Endothelial cell of umbilical vein (primary cell): ENCODE measurements at regions not wholly inside any gene's neighbourhood (a gene's known extent, or its start where the extent isn't known, plus 50 kb on each side); places are given as distances from the start of the nearest gene placed in this dataset. TPM values are rescaled to one million over a fixed set of nuclear protein-coding genes. Genes with fewer than 3 reads are reported as not detected.

Experiments used
- BruUV-seq: library from RNA; stranded (reverse); fragments of 400-500 nt; replicated peaks from 2 replicates; lab custom pipeline; 2021; lab: Mats Ljungman, UMichigan
- CTCF ChIA-PET: fragments of 300-600, 350-600 bp; sonication (Branson Sonifier 250); formaldehyde crosslinking; loops from one replicate; lab custom pipeline; 2021; ENCODE audit warnings: antibody characterized with exemption, inconsistent platforms; lab: Charles Lee
- POLR2A ChIA-PET: fragments of 300-600, 350-600 bp; sonication (Branson Sonifier 250); formaldehyde crosslinking; loops from one replicate; lab custom pipeline; 2021; ENCODE audit warnings: antibody characterized with exemption, inconsistent platforms; lab: Charles Lee
- DNase-seq: peaks from one replicate; pipeline ENCODE4 v3.0.0-alpha.2; 2011; ENCODE audit warnings: low read depth, low spot score
- FAIRE-seq: peaks from 2 replicates; lab custom pipeline; 2011; peaks lifted over from hg19 to GRCh38; lab: Jason Lieb, UNC
- H2AFZ ChIP-seq: 2 replicates; pipeline ENCODE4 v1.6.0; 2012; ENCODE audit warnings: low read depth, low read length, control low read depth, inconsistent platforms
- H3K27ac ChIP-seq: 2 replicates; pipeline ENCODE4 v1.5.1; 2011; ENCODE audit warnings: low read depth, mild to moderate bottlenecking, control low read depth, low read length, moderate library complexity; ENCODE audit not compliant: insufficient read depth
- H3K27me3 ChIP-seq, 2 experiments: 2 replicates each; pipeline versions ENCODE4 v1.6.0 to v1.6.1; 2011; ENCODE audit warnings: low read length in 2 of 2, mixed read lengths in 1 of 2; ENCODE audit not compliant: control insufficient read depth in 2 of 2, insufficient read depth in 2 of 2
- H3K36me3 ChIP-seq, 2 experiments: 2 replicates in 1 of 2; 3 replicates in 1 of 2; pipeline ENCODE4 v1.5.1; 2011; ENCODE audit warnings: low read length in 2 of 2, mild to moderate bottlenecking in 1 of 2, moderate library complexity in 1 of 2; ENCODE audit not compliant: control insufficient read depth in 2 of 2, insufficient read depth in 2 of 2; ENCODE audit errors: extremely low read depth in 1 of 2
- H3K4me1 ChIP-seq: 3 replicates; pipeline ENCODE4 v1.5.1; 2011; ENCODE audit warnings: mild to moderate bottlenecking, low read length; ENCODE audit not compliant: control insufficient read depth, insufficient read depth; ENCODE audit errors: extremely low read depth
- H3K4me2 ChIP-seq: 2 replicates; pipeline ENCODE4 v1.6.1; 2011; ENCODE audit warnings: low read length, control low read depth, mixed read lengths; ENCODE audit not compliant: insufficient read depth
- H3K4me3 ChIP-seq, 3 experiments: fragments of 200-600 bp in 1 of 3; sonication (generic), shearing (Covaris generic) in 1 of 3; replicated peaks in 1 of 3; 2 replicates each; pipeline ENCODE4 v1.5.1; 2011 to 2016; ENCODE audit warnings: control low read depth in 3 of 3, low read length in 3 of 3, mild to moderate bottlenecking in 2 of 3, inconsistent platforms in 1 of 3, low read depth in 1 of 3, moderate library complexity in 1 of 3; ENCODE audit not compliant: insufficient read depth in 1 of 3
- H3K79me2 ChIP-seq: 2 replicates; pipeline ENCODE4 v1.6.0; 2012; ENCODE audit warnings: low read length, inconsistent platforms; ENCODE audit not compliant: control insufficient read depth, insufficient read depth
- H3K9ac ChIP-seq: replicated peaks from 2 replicates; pipeline ENCODE3; 2011; ENCODE audit warnings: low read length, control low read depth; ENCODE audit not compliant: insufficient read depth; ENCODE audit errors: extremely low read depth
- H3K9me1 ChIP-seq: replicated peaks from 3 replicates; pipeline ENCODE4 v1.6.0; 2011; ENCODE audit warnings: mild to moderate bottlenecking, low read length; ENCODE audit not compliant: control insufficient read depth, insufficient read depth; ENCODE audit errors: extremely low read depth
- H3K9me3 ChIP-seq: replicated peaks from 2 replicates; pipeline ENCODE4 v1.5.1; 2012; ENCODE audit warnings: low read length, inconsistent platforms; ENCODE audit not compliant: control insufficient read depth, insufficient read depth
- H4K20me1 ChIP-seq: replicated peaks from 2 replicates; pipeline ENCODE3; 2011; ENCODE audit warnings: mild to moderate bottlenecking, low read length; ENCODE audit not compliant: control insufficient read depth, insufficient read depth; ENCODE audit errors: extremely low read depth
- CTCF ChIP-seq, 2 donors: IDR thresholded peaks; 1 replicate in 1 of 2; 2 replicates in 1 of 2; pipeline ENCODE4 v1.5.1; 2011; ENCODE audit warnings: low read length in 2 of 2, mild to moderate bottlenecking in 2 of 2, moderate library complexity in 2 of 2, control low read depth in 1 of 2, inconsistent platforms in 1 of 2, low read depth in 1 of 2; ENCODE audit not compliant: insufficient read depth in 1 of 2; ENCODE audit errors: extremely low read depth in 1 of 2
- EZH2 ChIP-seq: IDR thresholded peaks from 2 replicates; pipeline ENCODE4 v1.6.1; 2012; ENCODE audit warnings: borderline replicate concordance, low read depth, mild to moderate bottlenecking, moderate library complexity, low read length, inconsistent platforms; ENCODE audit not compliant: severe bottlenecking
- FOS ChIP-seq: IDR thresholded peaks from 2 replicates; pipeline ENCODE4 v1.6.1; 2011; ENCODE audit warnings: mild to moderate bottlenecking, low read length, moderate library complexity, borderline replicate concordance; ENCODE audit not compliant: insufficient read depth
- GATA2 ChIP-seq: IDR thresholded peaks from 2 replicates; pipeline ENCODE4 v1.7.0; 2011; ENCODE audit warnings: low read depth, mild to moderate bottlenecking, moderate library complexity, mixed read lengths, low read length; ENCODE audit not compliant: insufficient read length, insufficient read depth
- JUN ChIP-seq: IDR thresholded peaks from 2 replicates; pipeline ENCODE4 v1.6.1; 2011; ENCODE audit warnings: borderline replicate concordance, low read depth; ENCODE audit not compliant: insufficient read length, insufficient read depth
- MAX ChIP-seq: IDR thresholded peaks from 2 replicates; pipeline ENCODE4 v1.6.1; 2011; ENCODE audit not compliant: insufficient read depth, insufficient read length
- MYC ChIP-seq: IDR thresholded peaks from one replicate; pipeline ENCODE4 v1.6.1; 2011; ENCODE audit warnings: mild to moderate bottlenecking, low read depth, low read length
- POLR2A ChIP-seq: IDR thresholded peaks from 2 replicates; pipeline ENCODE4 v1.6.1; 2012; ENCODE audit warnings: low read depth, mild to moderate bottlenecking, control low read depth, low read length
- POLR2AphosphoS5 ChIP-seq: IDR thresholded peaks from 2 replicates; pipeline ENCODE4 v1.6.1; 2012; ENCODE audit warnings: low read depth, mild to moderate bottlenecking, control low read depth, low read length, moderate library complexity; ENCODE audit not compliant: insufficient read depth
- dilution Hi-C: fragments of 300-500 bp; cut with MboI; formaldehyde crosslinking; loops from one replicate; pipeline ENCODE4 v1.15.0; 2019; ENCODE audit warnings: low sequenced_read_pairs; ENCODE audit not compliant: extremely low pct_ligation_motif_present
- intact Hi-C: fragments of 100-400 bp; cut with micrococcal nuclease; formaldehyde crosslinking; loops from one replicate; pipeline ENCODE4 v1.10.0; 2022
- microRNA-seq: library from miRNA; unstranded; fragments of <30 nt; microRNA quantifications from one replicate; pipeline ENCODE4 v1.2.0, GENCODE V29; 2021; ENCODE audit warnings: borderline number of aligned reads, borderline replicate concordance

- H3K4me3 ChIP-seq, result no peak overlapping the region
- no peak for FAIRE-seq
- H2AFZ ChIP-seq, result no peak overlapping the region
- dilution Hi-C loops, result no loop called here
- no peak overlapping the region for H3K9ac ChIP-seq
- no peak overlapping the region for H3K4me2 ChIP-seq
- intact Hi-C loops, result no loop called here
- no TSS peak for BruUV-seq
- no peak for TF ChIP-seq JUN
- TF ChIP-seq CTCF (IDR thresholded peaks at IDR 0.05; ENCODE audit: extremely low read depth in 1 of 2, insufficient read depth in 1 of 2, low read depth in 1 of 2, low read length in 2 of 2), result no peak
- no peak for TF ChIP-seq POLR2AphosphoS5
- TF ChIP-seq EZH2, result no peak
- TF ChIP-seq MAX, result no peak
- TF ChIP-seq POLR2A, result no peak
- TF ChIP-seq FOS, result no peak
- TF ChIP-seq GATA2, result no peak
- no peak for TF ChIP-seq MYC
- CTCF ChIA-PET, result no interaction called here
- POLR2A ChIA-PET, result no interaction called here
- no peaks in the 10 kb centered on the region for H3K36me3 ChIP-seq
- H4K20me1 ChIP-seq, result no peaks in the 10 kb centered on the region
- no peaks in the 10 kb centered on the region for H3K9me1 ChIP-seq
- no peaks in the 10 kb centered on the region for H3K9me3 ChIP-seq
- no peak for DNase-seq
- H3K27me3 ChIP-seq, result no peaks in the 10 kb centered on the region
- H3K27ac ChIP-seq, result no peak overlapping the region
- no peaks in the 10 kb centered on the region for H3K79me2 ChIP-seq
- H3K4me1 ChIP-seq, result no peaks in the 10 kb centered on the region
These were observed 326.4 kb downstream of the KBTBD8 start for GRCh38 chr3:67324554-67324953.

Small RNA genes in the stretch of these regions (microRNA-seq; reads per million reads assigned to microRNA genes)
- gene MIR4272, result not detected
